ENCODE measurements at regions not wholly inside any gene's neighbourhood (a gene's known extent, or its start where the extent isn't known, plus 50 kb on each side); places are given as distances from the start of the nearest gene placed in this dataset.

- TF ChIP-seq, protein P1, sequence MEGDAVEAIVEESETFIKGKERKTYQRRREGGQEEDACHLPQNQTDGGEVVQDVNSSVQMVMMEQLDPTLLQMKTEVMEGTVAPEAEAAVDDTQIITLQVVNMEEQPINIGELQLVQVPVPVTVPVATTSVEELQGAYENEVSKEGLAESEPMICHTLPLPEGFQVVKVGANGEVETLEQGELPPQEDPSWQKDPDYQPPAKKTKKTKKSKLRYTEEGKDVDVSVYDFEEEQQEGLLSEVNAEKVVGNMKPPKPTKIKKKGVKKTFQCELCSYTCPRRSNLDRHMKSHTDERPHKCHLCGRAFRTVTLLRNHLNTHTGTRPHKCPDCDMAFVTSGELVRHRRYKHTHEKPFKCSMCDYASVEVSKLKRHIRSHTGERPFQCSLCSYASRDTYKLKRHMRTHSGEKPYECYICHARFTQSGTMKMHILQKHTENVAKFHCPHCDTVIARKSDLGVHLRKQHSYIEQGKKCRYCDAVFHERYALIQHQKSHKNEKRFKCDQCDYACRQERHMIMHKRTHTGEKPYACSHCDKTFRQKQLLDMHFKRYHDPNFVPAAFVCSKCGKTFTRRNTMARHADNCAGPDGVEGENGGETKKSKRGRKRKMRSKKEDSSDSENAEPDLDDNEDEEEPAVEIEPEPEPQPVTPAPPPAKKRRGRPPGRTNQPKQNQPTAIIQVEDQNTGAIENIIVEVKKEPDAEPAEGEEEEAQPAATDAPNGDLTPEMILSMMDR (IDR thresholded peaks at IDR 0.05; ENCODE audit: low read depth, low read length): no peak
- TF ChIP-seq EZH2phosphoT487 (IDR thresholded peaks at IDR 0.05; ENCODE audit: low read depth): no peak
These were observed 445.7 kb upstream of the TRIB2 start for GRCh38 chr2:12270876-12271588.
